H1 (cell line): ENCODE measurements at regions not wholly inside any gene's neighbourhood (a gene's known extent, or its start where the extent isn't known, plus 50 kb on each side); places are given as distances from the start of the nearest gene placed in this dataset.

Source experiments
- CTCF ChIA-PET: fragments of 300-600 bp; sonication (Branson Sonifier 250); formaldehyde crosslinking; loops from one replicate; lab custom pipeline; 2021; ENCODE audit not compliant: partially characterized antibody; lab: Charles Lee
- POLR2A ChIA-PET: fragments of 300-600 bp; sonication (Branson Sonifier 250); formaldehyde crosslinking; loops from one replicate; lab custom pipeline; 2021; ENCODE audit warnings: inconsistent platforms; ENCODE audit not compliant: partially characterized antibody; lab: Charles Lee
- DNase-seq, 2 experiments: peaks; one replicate each; pipeline versions ENCODE4 v3.0.0 to v3.0.0-alpha.2; 2010 to 2022; ENCODE audit warnings: low spot score in 2 of 2, low read depth in 1 of 2, mixed read lengths in 1 of 2
- FAIRE-seq: peaks from 2 replicates; lab custom pipeline; 2011; peaks lifted over from hg19 to GRCh38; lab: Jason Lieb, UNC
- H2AFZ ChIP-seq: 2 replicates; pipeline ENCODE4 v1.8.1; 2012; ENCODE audit warnings: low read length, inconsistent platforms
- H2AK5ac ChIP-seq: 2 replicates; pipeline ENCODE4 v1.6.1; 2013; ENCODE audit warnings: low read depth, low read length
- H2BK120ac ChIP-seq: replicated peaks from 2 replicates; pipeline ENCODE3; 2013; ENCODE audit warnings: low read depth, low read length, inconsistent platforms
- H2BK12ac ChIP-seq: 2 replicates; pipeline ENCODE4 v1.6.1; 2013; ENCODE audit warnings: low read depth, low read length
- H2BK15ac ChIP-seq: 2 replicates; pipeline ENCODE4 v1.6.1; 2013; ENCODE audit warnings: low read length
- H2BK20ac ChIP-seq: 2 replicates; pipeline ENCODE4 v1.6.1; 2013; ENCODE audit warnings: low read length
- H2BK5ac ChIP-seq: 2 replicates; pipeline ENCODE4 v1.6.1; 2013; ENCODE audit warnings: low read depth, low read length
- H3K14ac ChIP-seq: 2 replicates; pipeline ENCODE4 v1.6.1; 2013; ENCODE audit warnings: inconsistent platforms; ENCODE audit not compliant: insufficient read length
- H3K18ac ChIP-seq: 2 replicates; pipeline ENCODE4 v1.6.1; 2013; ENCODE audit warnings: low read length; ENCODE audit errors: extremely low read depth
- H3K23ac ChIP-seq: 2 replicates; pipeline ENCODE4 v1.6.1; 2013; ENCODE audit warnings: inconsistent platforms; ENCODE audit not compliant: insufficient read length
- H3K23me2 ChIP-seq: 2 replicates; pipeline ENCODE4 v1.6.1; 2013; ENCODE audit warnings: low read depth, low read length
- H3K27ac ChIP-seq: 2 replicates; pipeline ENCODE4 v1.6.1; 2011; ENCODE audit warnings: low read depth, low read length, inconsistent platforms
- H3K27me3 ChIP-seq, 4 experiments: replicated peaks in 1 of 4; 1 replicate in 1 of 4; 2 replicates in 3 of 4; pipeline versions ENCODE4 v1.6.1 to v1.8.1; 2011 to 2013; ENCODE audit warnings: low read length in 3 of 4, mild to moderate bottlenecking in 3 of 4, inconsistent platforms in 2 of 4, mixed read lengths in 2 of 4, moderate library complexity in 1 of 4; ENCODE audit not compliant: control insufficient read depth in 3 of 4, insufficient read depth in 3 of 4; ENCODE audit errors: extremely low read depth in 1 of 4
- H3K36me3 ChIP-seq, 4 experiments: 2 replicates each; pipeline versions ENCODE4 v1.6.1 to v1.8.1; 2011 to 2013; ENCODE audit warnings: mild to moderate bottlenecking in 4 of 4, low read length in 3 of 4, moderate library complexity in 2 of 4, control low read depth in 1 of 4, inconsistent platforms in 1 of 4; ENCODE audit not compliant: insufficient read depth in 4 of 4, control insufficient read depth in 2 of 4
- H3K4ac ChIP-seq: replicated peaks from 2 replicates; pipeline ENCODE3; 2013; ENCODE audit warnings: low read length, low read depth, mixed read lengths, inconsistent platforms; ENCODE audit not compliant: insufficient read length
- H3K4me1 ChIP-seq, 4 experiments: replicated peaks in 1 of 4; 1 replicate in 1 of 4; 2 replicates in 3 of 4; pipeline versions ENCODE4 v1.6.1 to v1.8.1; 2011 to 2013; ENCODE audit warnings: low read length in 3 of 4, inconsistent platforms in 2 of 4, mixed read lengths in 1 of 4; ENCODE audit not compliant: insufficient read depth in 4 of 4, control insufficient read depth in 3 of 4
- H3K4me2 ChIP-seq, 2 experiments: 2 replicates each; pipeline versions ENCODE4 v1.6.1 to v1.8.1; 2011 to 2013; ENCODE audit warnings: low read depth in 2 of 2, low read length in 2 of 2, control low read depth in 1 of 2, inconsistent platforms in 1 of 2, mild to moderate bottlenecking in 1 of 2; ENCODE audit not compliant: insufficient read depth in 1 of 2
- H3K4me3 ChIP-seq, 4 experiments: fragments of 200-600, 300-600 bp in 1 of 4; sonication (generic), shearing (Covaris generic), sonication (Bioruptor Twin) in 1 of 4; 2 replicates each; pipeline versions ENCODE4 v1.5.1 to v1.8.1; 2011 to 2016; ENCODE audit warnings: low read length in 4 of 4, low read depth in 3 of 4, control low read depth in 2 of 4, inconsistent platforms in 2 of 4, mild to moderate bottlenecking in 2 of 4, mixed read lengths in 1 of 4, moderate library complexity in 1 of 4; ENCODE audit not compliant: insufficient read depth in 2 of 4; ENCODE audit errors: extremely low read depth in 1 of 4
- H3K56ac ChIP-seq: replicated peaks from 2 replicates; pipeline ENCODE3; 2013; ENCODE audit warnings: low read depth, mild to moderate bottlenecking, mixed read lengths, low read length, inconsistent platforms; ENCODE audit not compliant: insufficient read length
- H3K79me1 ChIP-seq: 2 replicates; pipeline ENCODE4 v1.6.1; 2013; ENCODE audit warnings: low read depth, low read length, control low read depth
- H3K79me2 ChIP-seq, 2 experiments: 2 replicates each; pipeline versions ENCODE4 v1.6.1 to v1.8.1; 2012 to 2013; ENCODE audit warnings: low read length in 2 of 2, mild to moderate bottlenecking in 2 of 2, inconsistent platforms in 1 of 2; ENCODE audit not compliant: insufficient read depth in 2 of 2, control insufficient read depth in 1 of 2
- H3K9ac ChIP-seq, 4 experiments: replicated peaks in 1 of 4; 1 replicate in 1 of 4; 2 replicates in 3 of 4; pipeline versions ENCODE4 v1.6.1 to v1.8.1; 2011 to 2013; ENCODE audit warnings: low read depth in 3 of 4, low read length in 3 of 4, control low read depth in 2 of 4, mild to moderate bottlenecking in 2 of 4, moderate library complexity in 2 of 4, inconsistent platforms in 1 of 4; ENCODE audit errors: extremely low read depth in 1 of 4
- H3K9me3 ChIP-seq, 2 experiments: 2 replicates each; pipeline versions ENCODE4 v1.6.1 to v1.8.1; 2012 to 2013; ENCODE audit warnings: mild to moderate bottlenecking in 2 of 2, moderate library complexity in 2 of 2, control low read depth in 1 of 2, inconsistent platforms in 1 of 2, low read depth in 1 of 2, low read length in 1 of 2, mixed read lengths in 1 of 2; ENCODE audit not compliant: insufficient read depth in 2 of 2
- H4K20me1 ChIP-seq, 2 experiments: replicated peaks in 1 of 2; 2 replicates each; pipeline versions ENCODE3 to v1.8.1; 2011 to 2013; ENCODE audit warnings: inconsistent platforms in 2 of 2, low read length in 2 of 2, mild to moderate bottlenecking in 1 of 2; ENCODE audit not compliant: insufficient read depth in 2 of 2, control insufficient read depth in 1 of 2
- H4K5ac ChIP-seq: 2 replicates; pipeline ENCODE4 v1.6.1; 2013; ENCODE audit warnings: low read length, low read depth, mixed read lengths, inconsistent platforms; ENCODE audit not compliant: insufficient read length
- H4K8ac ChIP-seq: 2 replicates; pipeline ENCODE4 v1.8.0; 2013; ENCODE audit warnings: mild to moderate bottlenecking, moderate library complexity, low read length, inconsistent platforms; ENCODE audit not compliant: insufficient read depth; ENCODE audit errors: extremely low read depth
- H4K91ac ChIP-seq: replicated peaks from 2 replicates; pipeline ENCODE3; 2013; ENCODE audit warnings: low read length, mixed read lengths, inconsistent platforms; ENCODE audit not compliant: insufficient read length
- ATF3 ChIP-seq: IDR thresholded peaks from 2 replicates; pipeline ENCODE4 v1.6.1; 2011; ENCODE audit warnings: low read depth, mild to moderate bottlenecking, low read length; ENCODE audit not compliant: insufficient read depth
- BRCA1 ChIP-seq: IDR thresholded peaks from 2 replicates; pipeline ENCODE4 v1.6.1; 2012; ENCODE audit warnings: low read depth, low read length, improper control_type of control experiment
- CBX8 ChIP-seq: fragments of 300-800, 300-1000 bp; sonication (generic); IDR thresholded peaks from 2 replicates; pipeline ENCODE4 v1.7.1; 2016; ENCODE audit warnings: low read depth, low read length, borderline replicate concordance
- HDAC2 ChIP-seq, 2 experiments: fragments of 300-600 bp in 1 of 2; sonication (generic) in 1 of 2; IDR thresholded peaks; 2 replicates each; pipeline ENCODE4 v1.6.1; 2011 to 2012; ENCODE audit warnings: low read depth in 2 of 2, low read length in 2 of 2, mild to moderate bottlenecking in 2 of 2, moderate library complexity in 2 of 2, borderline replicate concordance in 1 of 2, inconsistent platforms in 1 of 2
- POLR2AphosphoS5 ChIP-seq: IDR thresholded peaks from 2 replicates; pipeline ENCODE4 v1.6.1; 2011; ENCODE audit warnings: low read depth, low read length
- RBBP5 ChIP-seq: IDR thresholded peaks from 2 replicates; pipeline ENCODE4 v1.7.1; 2012; ENCODE audit warnings: low read depth, mild to moderate bottlenecking, inconsistent platforms, low read length, moderate library complexity, borderline replicate concordance
- RFX5 ChIP-seq: IDR thresholded peaks from 2 replicates; pipeline ENCODE4 v1.6.1; 2011; ENCODE audit warnings: low read depth, low read length, improper control_type of control experiment, borderline replicate concordance
- SAP30 ChIP-seq: fragments of 300-600 bp; sonication (generic); IDR thresholded peaks from 2 replicates; pipeline ENCODE4 v1.7.1; 2012; ENCODE audit warnings: low read length, moderate library complexity, mild to moderate bottlenecking, inconsistent platforms; ENCODE audit not compliant: insufficient read depth, insufficient replicate concordance
- SP4 ChIP-seq: IDR thresholded peaks from 2 replicates; pipeline ENCODE4 v1.6.1; 2012; ENCODE audit warnings: low read length, inconsistent platforms
- TAF1 ChIP-seq: IDR thresholded peaks from 2 replicates; pipeline ENCODE4 v1.6.1; 2011; ENCODE audit warnings: mild to moderate bottlenecking, low read depth, low read length
- YY1 ChIP-seq: IDR thresholded peaks from 2 replicates; pipeline ENCODE4 v1.6.1; 2011; ENCODE audit warnings: low read depth, mild to moderate bottlenecking, low read length
- WGBS, 2 experiments: shearing (Covaris generic) in 1 of 2; methylation state at CpG; one replicate each; pipeline versions ENCODE4 v1.1.6 to v1.1.7; 2013 to 2015; ENCODE audit warnings: low lambda C conversion rate in 2 of 2, mixed read lengths in 2 of 2, inconsistent platforms in 1 of 2, low coverage in 1 of 2, missing lambda C conversion rate in 1 of 2; ENCODE audit not compliant: insufficient replicate concordance in 2 of 2, insufficient coverage in 1 of 2, insufficient read length in 1 of 2; ENCODE audit errors: extremely low coverage in 1 of 2, missing lambda C conversion rate in 1 of 2; 5-methylcytosine and 5-hydroxymethylcytosine counted together
- TF ChIP-seq, protein P1 (sequence below): IDR thresholded peaks from 2 replicates; pipeline ENCODE4 v1.6.1; 2012; ENCODE audit warnings: inconsistent platforms

GRCh38 chr14:94716976-94717375, 52.9 kb downstream of the GSC start:
- WGBS, 2 experiments, result 97% methylated on average over 2 of the region's 2 CpGs; no CpG with 5 or more reads in 1 of the 2 experiments
- H3K79me1 ChIP-seq, result no peaks in the 10 kb centered on the region
- POLR2A ChIA-PET, result no interaction called here
- no peak for TF ChIP-seq POLR2AphosphoS5
- no peak for TF ChIP-seq YY1
- no peak for TF ChIP-seq CBX8
- TF ChIP-seq RBBP5, result no peak
- no peak for TF ChIP-seq TAF1
- TF ChIP-seq HDAC2 (IDR thresholded peaks at IDR 0.05; ENCODE audit: borderline replicate concordance in 1 of 2, low read depth in 2 of 2, low read length in 2 of 2), result no peak
- no peak for TF ChIP-seq RFX5
- no peak for TF ChIP-seq ATF3
- TF ChIP-seq, protein P1, sequence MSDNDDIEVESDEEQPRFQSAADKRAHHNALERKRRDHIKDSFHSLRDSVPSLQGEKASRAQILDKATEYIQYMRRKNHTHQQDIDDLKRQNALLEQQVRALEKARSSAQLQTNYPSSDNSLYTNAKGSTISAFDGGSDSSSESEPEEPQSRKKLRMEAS, result no peak
- no peak for TF ChIP-seq BRCA1
- no peak for TF ChIP-seq SAP30
- TF ChIP-seq SP4, result no peak

More at GRCh38 chr14:94716976-94717375, 52.9 kb downstream of the GSC start:
- H3K23ac ChIP-seq, result no peak overlapping the region
- no peak overlapping the region for H4K5ac ChIP-seq
- DNase-seq, result no peak
- CTCF ChIA-PET, result interaction anchor here (0.7 to 0.8 kb wide), 3 partner anchors 25 to 166 kb away, joined by 3 read pairs; no protein-coding TSS in a partner anchor
- no peak overlapping the region for H3K4me3 ChIP-seq
- peaks cover 0 to 3% of the 10 kb centered on the region in 2 experiments; a peak in 1 of 4 replicates for H3K9me3 ChIP-seq
- H4K20me1 ChIP-seq, result no peaks in the 10 kb centered on the region
- no peak overlapping the region for H2AK5ac ChIP-seq
- H3K4me2 ChIP-seq, result no peak overlapping the region
- H3K27me3 ChIP-seq, result no peaks in the 10 kb centered on the region
- FAIRE-seq, result no peak
- H2BK120ac ChIP-seq, result no peak overlapping the region
- H3K79me2 ChIP-seq, result no peaks in the 10 kb centered on the region
- no peak overlapping the region for H3K27ac ChIP-seq
- H2BK20ac ChIP-seq, result no peak overlapping the region
- H3K14ac ChIP-seq, result no peak overlapping the region
- H4K91ac ChIP-seq, result no peak overlapping the region
- no peaks in the 10 kb centered on the region for H3K36me3 ChIP-seq
- 0 out of 7 replicates have a peak, but pooled peaks cover 0 to 2% (median 0%) of the 10 kb centered on the region in 4 experiments for H3K4me1 ChIP-seq
- no peaks in the 10 kb centered on the region for H3K23me2 ChIP-seq
- no peak overlapping the region for H3K4ac ChIP-seq
- H2BK15ac ChIP-seq, result no peak overlapping the region
- H3K9ac ChIP-seq, result no peak overlapping the region
- no peak overlapping the region for H4K8ac ChIP-seq
- H2AFZ ChIP-seq, result no peak overlapping the region
- no peak overlapping the region for H2BK12ac ChIP-seq
- no peak overlapping the region for H3K18ac ChIP-seq
- H2BK5ac ChIP-seq, result no peak overlapping the region
- no peak overlapping the region for H3K56ac ChIP-seq
